ENCODE measurements at regions not wholly inside any gene's neighbourhood (a gene's known extent, or its start where the extent isn't known, plus 50 kb on each side); places are given as distances from the start of the nearest gene placed in this dataset.

- TF ChIP-seq PPARA (CRISPR knock-in tag; IDR thresholded peaks at IDR 0.05; ENCODE audit: borderline replicate concordance) (no peak), PATZ1 (CRISPR knock-in tag; IDR thresholded peaks at IDR 0.05; ENCODE audit: borderline replicate concordance) (no peak), CSRNP3 (CRISPR knock-in tag; IDR thresholded peaks at IDR 0.05) (no peak), ZNF70 (CRISPR knock-in tag; IDR thresholded peaks at IDR 0.05) (no peak), ARNTL (CRISPR knock-in tag; IDR thresholded peaks at IDR 0.05; ENCODE audit: borderline replicate concordance, low read depth) (no peak), CSDC2 (CRISPR knock-in tag; IDR thresholded peaks at IDR 0.05) (no peak), GLIS3 (CRISPR knock-in tag; IDR thresholded peaks at IDR 0.05) (no peak), ZFP3 (CRISPR knock-in tag; IDR thresholded peaks at IDR 0.05) (no peak), RARB (CRISPR knock-in tag; IDR thresholded peaks at IDR 0.05) (no peak), ZC3H10 (CRISPR knock-in tag; IDR thresholded peaks at IDR 0.05) (no peak), ZFP30 (CRISPR knock-in tag; IDR thresholded peaks at IDR 0.05) (no peak)
These were observed 319.1 kb upstream of the SYNCRIP start for GRCh38 chr6:85961746-85962145.

All from SK-N-SH treated with all-trans-retinoic acid at 6 μM for 48 hours (cell line).